ENCODE measurements at regions not wholly inside any gene's neighbourhood (a gene's known extent, or its start where the extent isn't known, plus 50 kb on each side); places are given as distances from the start of the nearest gene placed in this dataset.
"Not testable (repeated sequence)": the region's sequence is repeated elsewhere in the genome, so short reads cannot be mapped to it uniquely, and the experiment has no call there.

DNA sequence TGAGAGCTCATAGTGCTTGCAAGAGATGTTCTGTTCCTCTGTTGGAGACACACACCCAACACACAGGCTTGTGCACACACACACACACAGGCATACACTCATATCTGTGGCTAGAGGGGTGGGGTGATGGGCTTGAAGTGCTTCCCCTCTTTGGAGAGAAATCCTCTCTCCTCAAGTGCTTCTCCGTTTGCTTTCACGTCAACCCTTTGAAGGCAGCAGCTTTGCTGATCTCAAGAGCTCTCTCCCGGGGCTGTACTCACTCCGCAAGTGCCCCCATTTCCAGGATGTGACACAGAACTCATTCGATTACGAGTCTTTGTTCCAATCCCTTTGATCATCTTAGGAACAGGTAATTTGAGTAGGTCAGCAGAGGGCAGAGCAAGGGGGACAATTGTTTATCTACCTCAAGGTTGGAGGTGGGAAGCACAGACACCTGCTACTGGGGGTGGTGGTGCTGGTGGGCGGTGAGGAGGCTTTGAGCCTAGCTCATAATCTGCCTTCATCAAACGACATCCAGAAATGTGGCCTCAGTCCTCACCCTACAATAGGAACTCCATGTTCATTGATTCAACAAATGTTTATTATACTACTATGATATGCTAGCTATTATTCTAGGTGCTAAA, 529.8 kb upstream of the CADM1 start:
- H3K4me3 ChIP-seq (ENCODE audit: low read depth, low read length) = no peak overlapping the region
- TF ChIP-seq, protein P1, sequence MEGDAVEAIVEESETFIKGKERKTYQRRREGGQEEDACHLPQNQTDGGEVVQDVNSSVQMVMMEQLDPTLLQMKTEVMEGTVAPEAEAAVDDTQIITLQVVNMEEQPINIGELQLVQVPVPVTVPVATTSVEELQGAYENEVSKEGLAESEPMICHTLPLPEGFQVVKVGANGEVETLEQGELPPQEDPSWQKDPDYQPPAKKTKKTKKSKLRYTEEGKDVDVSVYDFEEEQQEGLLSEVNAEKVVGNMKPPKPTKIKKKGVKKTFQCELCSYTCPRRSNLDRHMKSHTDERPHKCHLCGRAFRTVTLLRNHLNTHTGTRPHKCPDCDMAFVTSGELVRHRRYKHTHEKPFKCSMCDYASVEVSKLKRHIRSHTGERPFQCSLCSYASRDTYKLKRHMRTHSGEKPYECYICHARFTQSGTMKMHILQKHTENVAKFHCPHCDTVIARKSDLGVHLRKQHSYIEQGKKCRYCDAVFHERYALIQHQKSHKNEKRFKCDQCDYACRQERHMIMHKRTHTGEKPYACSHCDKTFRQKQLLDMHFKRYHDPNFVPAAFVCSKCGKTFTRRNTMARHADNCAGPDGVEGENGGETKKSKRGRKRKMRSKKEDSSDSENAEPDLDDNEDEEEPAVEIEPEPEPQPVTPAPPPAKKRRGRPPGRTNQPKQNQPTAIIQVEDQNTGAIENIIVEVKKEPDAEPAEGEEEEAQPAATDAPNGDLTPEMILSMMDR (IDR thresholded peaks at IDR 0.05; ENCODE audit: borderline replicate concordance, insufficient read depth, low read depth, low read length) = no peak

DNA sequence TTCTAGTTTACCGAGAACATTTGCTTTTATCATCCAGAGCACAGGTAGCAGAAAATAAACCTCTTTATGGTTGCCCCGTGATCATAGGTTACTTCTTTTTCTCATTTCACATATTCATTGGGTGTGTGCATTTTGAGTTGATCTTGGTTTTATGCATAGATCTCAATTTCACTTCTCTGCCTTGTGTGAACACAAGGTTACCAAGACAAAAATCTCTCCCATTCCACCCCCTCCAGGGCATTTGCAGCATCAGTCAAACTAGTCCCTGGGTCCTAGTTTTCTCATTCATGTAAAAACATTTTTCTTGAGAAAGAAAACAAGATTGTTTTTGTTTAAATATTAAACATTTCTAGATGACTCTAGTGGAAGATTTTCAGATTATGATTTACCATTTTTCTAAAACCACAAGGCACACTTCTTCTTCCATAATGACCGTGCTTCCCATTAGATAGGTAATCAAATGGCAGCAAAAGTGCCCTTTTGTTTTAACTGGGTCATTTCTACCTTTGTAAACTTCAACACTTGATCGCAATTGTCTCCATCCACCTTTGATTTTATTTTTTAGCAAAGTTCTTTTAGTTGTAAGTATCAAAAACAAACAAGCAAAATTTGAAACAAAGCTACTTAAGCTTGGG, 526.6 kb upstream of the CADM1 start:
- no peak overlapping the region for H3K4me3 ChIP-seq (ENCODE audit: low read depth, low read length)
- TF ChIP-seq, protein P1 (IDR thresholded peaks at IDR 0.05; ENCODE audit: borderline replicate concordance, insufficient read depth, low read depth, low read length) = no peak

DNA sequence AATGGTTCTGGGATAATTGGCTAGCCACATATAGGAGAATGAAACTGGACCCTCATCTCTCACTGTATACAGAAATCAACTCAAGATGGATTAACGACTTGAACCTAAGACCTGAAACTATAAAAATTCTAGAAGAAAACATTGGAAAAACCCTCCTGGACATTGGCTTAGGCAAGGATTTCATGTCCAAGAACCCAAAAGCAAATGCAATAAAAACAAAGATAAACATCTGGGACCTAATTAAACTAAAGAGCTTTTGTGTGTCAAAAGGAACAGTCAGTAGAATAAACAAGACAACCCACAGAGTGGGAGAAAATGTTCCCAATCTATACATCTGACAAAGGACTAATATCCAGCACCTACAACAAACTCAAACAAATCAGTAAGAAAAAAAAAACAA, 524.3 kb upstream of the CADM1 start:
- H3K4me3 ChIP-seq (ENCODE audit: low read depth, low read length) = not testable (repeated sequence)

DNA sequence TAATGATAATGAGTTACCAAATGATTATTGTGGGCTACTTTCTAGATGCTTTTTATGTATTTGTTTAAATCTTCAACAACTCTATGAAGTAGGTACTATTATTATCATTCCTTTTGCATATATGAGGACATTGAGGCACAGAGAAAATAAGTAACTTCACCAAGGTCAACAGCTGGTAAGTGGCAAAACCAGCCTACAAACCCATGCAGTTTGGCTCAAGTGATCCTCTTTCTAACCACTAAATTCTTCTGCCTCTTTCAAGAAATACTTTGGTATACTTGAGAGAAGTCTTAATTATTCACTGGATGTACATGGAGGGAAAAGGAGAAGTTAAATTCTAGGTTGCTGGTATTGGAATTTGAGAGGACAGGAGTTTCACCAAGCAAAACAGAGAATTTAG, 495.2 kb upstream of the CADM1 start:
- H3K4me3 ChIP-seq (ENCODE audit: low read depth, low read length) = no peak overlapping the region
- TF ChIP-seq, protein P1 (IDR thresholded peaks at IDR 0.05; ENCODE audit: borderline replicate concordance, insufficient read depth, low read depth, low read length) = no peak

DNA sequence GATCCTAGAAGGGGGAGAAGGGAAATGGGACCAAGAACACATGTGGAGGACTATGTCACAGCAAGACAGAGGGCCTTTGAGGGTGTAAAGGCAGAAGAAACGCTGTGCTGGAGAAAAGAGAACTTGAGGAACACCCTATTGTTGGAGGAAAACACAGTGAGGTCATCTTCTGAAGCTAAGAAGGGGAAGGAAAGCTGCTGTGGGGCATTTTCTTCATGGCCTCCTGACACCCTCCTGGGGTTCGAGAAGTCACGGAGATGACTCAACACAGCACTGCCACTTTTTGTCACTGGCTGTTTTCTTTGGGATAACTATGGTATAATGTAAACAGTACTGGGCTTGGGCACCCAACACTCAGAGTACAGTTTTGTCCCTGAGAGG, 492.6 kb upstream of the CADM1 start:
- H3K4me3 ChIP-seq (ENCODE audit: low read depth, low read length) = no peak overlapping the region
- TF ChIP-seq, protein P1 (IDR thresholded peaks at IDR 0.05; ENCODE audit: borderline replicate concordance, insufficient read depth, low read depth, low read length) = no peak

DNA sequence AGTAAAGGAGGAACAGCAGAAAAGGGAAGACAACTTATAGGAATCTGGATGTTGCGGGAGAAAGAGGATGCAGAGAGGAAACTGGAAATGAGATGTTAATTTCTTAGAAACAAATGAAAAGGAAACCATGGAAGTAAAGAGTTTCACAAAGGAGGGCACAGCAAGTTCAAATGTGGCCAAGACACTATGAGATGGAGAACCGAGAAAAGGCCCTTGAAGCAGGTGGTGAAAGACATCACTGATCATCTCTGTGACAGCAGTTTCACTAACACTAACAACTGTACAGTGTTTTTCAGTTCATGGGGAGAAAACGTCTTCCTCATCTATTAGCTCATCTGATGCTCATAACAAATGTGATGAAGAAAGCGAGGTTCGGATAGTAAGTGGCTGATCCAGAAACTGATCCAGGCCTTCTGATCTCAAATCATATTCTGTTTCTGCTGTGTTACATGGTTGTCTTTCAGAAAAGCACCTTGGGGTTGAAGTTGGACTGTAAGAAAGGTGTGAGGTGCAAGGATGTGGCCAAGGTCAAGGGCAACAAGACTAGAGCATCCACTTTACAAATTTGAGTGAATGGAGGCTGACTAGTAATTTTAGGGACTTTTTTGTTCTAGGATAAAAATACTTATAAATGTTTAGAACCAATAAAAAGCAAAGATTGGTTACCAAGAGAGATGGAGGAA, 492.1 kb upstream of the CADM1 start:
- TF ChIP-seq, protein P1 (IDR thresholded peaks at IDR 0.05; ENCODE audit: borderline replicate concordance, insufficient read depth, low read depth, low read length) = no peak
- H3K4me3 ChIP-seq (ENCODE audit: low read depth, low read length) = no peak overlapping the region

DNA sequence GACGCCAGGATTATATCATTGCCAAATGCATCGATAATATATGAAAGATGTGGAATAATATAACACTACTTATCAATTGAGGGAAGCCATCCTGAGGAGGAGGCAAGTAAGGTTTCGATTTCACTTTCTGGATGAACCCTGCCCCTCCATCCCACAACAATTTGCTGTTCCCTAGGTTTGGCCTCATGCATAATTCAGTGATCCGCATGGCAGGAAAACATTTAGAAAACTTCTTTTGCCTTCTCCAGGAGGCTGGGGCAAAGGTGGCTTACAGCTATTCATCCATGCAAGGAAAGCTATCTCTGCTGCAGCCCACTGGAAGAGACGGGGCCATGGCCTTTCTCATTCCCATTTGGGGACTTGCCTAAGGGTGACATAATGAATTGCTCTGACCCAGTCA, 489.4 kb upstream of the CADM1 start:
- H3K4me3 ChIP-seq (ENCODE audit: low read depth, low read length) = no peak overlapping the region
- TF ChIP-seq, protein P1 (IDR thresholded peaks at IDR 0.05; ENCODE audit: borderline replicate concordance, insufficient read depth, low read depth, low read length) = no peak

Data from GM12875 (cell line).